GM06990 (cell line): ENCODE measurements at regions not wholly inside any gene's neighbourhood (a gene's known extent, or its start where the extent isn't known, plus 50 kb on each side); places are given as distances from the start of the nearest gene placed in this dataset.

Source experiments
- DNase-seq: peaks from one replicate; pipeline ENCODE4 v3.0.0-alpha.2; 2011; ENCODE audit not compliant: insufficient read length; ENCODE audit errors: extremely low read depth
- H3K27me3 ChIP-seq: replicated peaks from 2 replicates; pipeline ENCODE4 v1.6.0; 2011; ENCODE audit warnings: low read length; ENCODE audit not compliant: control insufficient read depth, insufficient read depth
- H3K36me3 ChIP-seq: 2 replicates; pipeline ENCODE4 v1.5.1; 2011; ENCODE audit warnings: low read length; ENCODE audit not compliant: control insufficient read depth, insufficient read depth
- H3K4me3 ChIP-seq: replicated peaks from 2 replicates; pipeline ENCODE4 v1.5.1; 2011; ENCODE audit warnings: low read depth, mild to moderate bottlenecking, control low read depth, low read length
- CTCF ChIP-seq: IDR thresholded peaks from 2 replicates; pipeline ENCODE4 v1.5.1; 2011; ENCODE audit warnings: low read length, control low read depth, mild to moderate bottlenecking, inconsistent platforms; ENCODE audit not compliant: insufficient read depth, poor library complexity, severe bottlenecking

GRCh38 chr2:12910431-12910830, 193.7 kb downstream of the TRIB2 start:
- H3K4me3 ChIP-seq = no peak overlapping the region
- DNase-seq = no peak
- no peaks in the 10 kb centered on the region for H3K27me3 ChIP-seq
- H3K36me3 ChIP-seq = no peaks in the 10 kb centered on the region
- TF ChIP-seq CTCF = no peak

GRCh38 chr2:12915787-12916186, 199.1 kb downstream of the TRIB2 start:
- Histone ChIP-seq H3K27me3 (no peaks in the 10 kb centered on the region; the same call in 1 of the 2 replicates), H3K36me3 (no peaks in the 10 kb centered on the region), H3K4me3 (no peak overlapping the region)
- TF ChIP-seq CTCF = no peak
- no peak for DNase-seq

- Histone ChIP-seq H3K4me3 (no peak overlapping the region), H3K36me3 (no peaks in the 10 kb centered on the region), H3K27me3 (no peaks in the 10 kb centered on the region; the same call in 1 of the 2 replicates)
- TF ChIP-seq CTCF = no peak
- no peak for DNase-seq
Observed at GRCh38 chr2:12918138-12918834, 201.6 kb downstream of the TRIB2 start.

- Histone ChIP-seq H3K4me3 (no peak overlapping the region), H3K36me3 (no peaks in the 10 kb centered on the region), H3K27me3 (no peaks in the 10 kb centered on the region; the same call in 1 of the 2 replicates)
- DNase-seq = no peak
- TF ChIP-seq CTCF = no peak
Observed at GRCh38 chr2:12918835-12919445, 202.2 kb downstream of the TRIB2 start.

- no peak for DNase-seq
- no peak for TF ChIP-seq CTCF
- Histone ChIP-seq H3K27me3 (no peaks in the 10 kb centered on the region; the same call in 1 of the 2 replicates), H3K36me3 (no peaks in the 10 kb centered on the region), H3K4me3 (no peak overlapping the region)
Observed at GRCh38 chr2:12921321-12921720, 204.6 kb downstream of the TRIB2 start.
